IMR-90 (cell line): ENCODE measurements at regions not wholly inside any gene's neighbourhood (a gene's known extent, or its start where the extent isn't known, plus 50 kb on each side); places are given as distances from the start of the nearest gene placed in this dataset.

Experiments
- ATAC-seq: fragments of 200-7000 bp; cut with Tn5 transposase; 2 replicates; pipeline ENCODE4 v1.9.1; 2020; ENCODE audit warnings: low read depth, mild to moderate bottlenecking, moderate library complexity
- BruUV-seq: library from RNA; stranded (reverse); fragments of 400-500 nt; replicated peaks from 2 replicates; lab custom pipeline; 2021; lab: Mats Ljungman, UMichigan
- CTCF ChIA-PET: fragments of 300-600 bp; formaldehyde crosslinking; extraction: SDS; loops from one replicate; lab custom pipeline; 2021; ENCODE audit warnings: antibody characterized with exemption; lab: Yijun Ruan, JAX
- POLR2A ChIA-PET: fragments of 300-600 bp; sonication (Branson Sonifier 250); formaldehyde crosslinking; loops from one replicate; lab custom pipeline; 2022; ENCODE audit warnings: antibody characterized with exemption; ENCODE audit not compliant: unreplicated experiment; lab: Charles Lee
- DNase-seq: peaks from one replicate; pipeline ENCODE4 v3.0.0; 2013
- H2AFZ ChIP-seq: replicated peaks from 2 replicates; pipeline ENCODE3; 2013; ENCODE audit warnings: low read length, mild to moderate bottlenecking; ENCODE audit not compliant: poor library complexity
- H2AK5ac ChIP-seq: 2 replicates; pipeline ENCODE4 v1.6.1; 2013; ENCODE audit warnings: low read depth, low read length, inconsistent platforms
- H2AK9ac ChIP-seq: replicated peaks from 2 replicates; pipeline ENCODE3; 2013; ENCODE audit warnings: mild to moderate bottlenecking, low read depth, low read length, moderate library complexity; ENCODE audit not compliant: poor library complexity
- H2BK120ac ChIP-seq: 2 replicates; pipeline ENCODE4 v1.6.1; 2013; ENCODE audit warnings: low read depth, low read length, inconsistent platforms
- H2BK15ac ChIP-seq: 3 replicates; pipeline ENCODE4 v1.6.1; 2013; ENCODE audit warnings: low read depth, low read length, inconsistent platforms
- H2BK20ac ChIP-seq: 2 replicates; pipeline ENCODE4 v1.6.1; 2013; ENCODE audit warnings: low read depth, mild to moderate bottlenecking, inconsistent platforms, low read length, moderate library complexity
- H2BK5ac ChIP-seq: 2 replicates; pipeline ENCODE4 v1.6.1; 2013; ENCODE audit warnings: mild to moderate bottlenecking, low read depth, low read length, inconsistent platforms; ENCODE audit not compliant: poor library complexity, severe bottlenecking
- H3K14ac ChIP-seq: replicated peaks from 2 replicates; pipeline ENCODE4 v1.6.1; 2013; ENCODE audit warnings: low read depth, low read length, inconsistent platforms
- H3K18ac ChIP-seq: 2 replicates; pipeline ENCODE4 v1.6.1; 2013; ENCODE audit warnings: low read depth, low read length, control low read depth
- H3K23ac ChIP-seq: 2 replicates; pipeline ENCODE4 v1.6.1; 2013; ENCODE audit warnings: low read depth, low read length, inconsistent platforms
- H3K27ac ChIP-seq: 2 replicates; pipeline ENCODE4 v1.5.1; 2013; ENCODE audit warnings: mild to moderate bottlenecking, control low read depth, low read length; ENCODE audit not compliant: insufficient read depth
- H3K27me3 ChIP-seq: 2 replicates; pipeline ENCODE4 v1.6.1; 2013; ENCODE audit warnings: low read length; ENCODE audit not compliant: control insufficient read depth, insufficient read depth
- H3K36me3 ChIP-seq: 2 replicates; pipeline ENCODE4 v1.6.1; 2013; ENCODE audit warnings: low read length, mixed read lengths; ENCODE audit not compliant: control insufficient read depth, insufficient read depth
- H3K4ac ChIP-seq: 2 replicates; pipeline ENCODE4 v1.6.1; 2013; ENCODE audit warnings: low read depth, low read length, inconsistent platforms
- H3K4me1 ChIP-seq: 2 replicates; pipeline ENCODE4 v1.6.1; 2013; ENCODE audit warnings: low read length, mixed read lengths; ENCODE audit not compliant: control insufficient read depth, insufficient read depth
- H3K4me2 ChIP-seq: 2 replicates; pipeline ENCODE4 v1.6.1; 2013; ENCODE audit warnings: low read depth, mild to moderate bottlenecking, control low read depth, low read length, moderate library complexity
- H3K4me3 ChIP-seq: 2 replicates; pipeline ENCODE4 v1.5.1; 2013; ENCODE audit warnings: low read depth, mild to moderate bottlenecking, control low read depth, low read length, moderate library complexity; ENCODE audit not compliant: insufficient read depth
- H3K56ac ChIP-seq: 2 replicates; pipeline ENCODE4 v1.6.1; 2013; ENCODE audit warnings: low read length, inconsistent platforms; ENCODE audit not compliant: insufficient read depth; ENCODE audit errors: extremely low read depth
- H3K79me1 ChIP-seq, 2 experiments: 2 replicates each; pipeline ENCODE4 v1.6.1; 2013; ENCODE audit warnings: low read length in 2 of 2, inconsistent platforms in 1 of 2, low read depth in 1 of 2
- H3K9ac ChIP-seq: 2 replicates; pipeline ENCODE4 v1.6.1; 2013; ENCODE audit warnings: low read depth, low read length, control low read depth
- H3K9me1 ChIP-seq: 2 replicates; pipeline ENCODE4 v1.6.1; 2013; ENCODE audit warnings: low read length, inconsistent platforms; ENCODE audit not compliant: insufficient read depth
- H3K9me3 ChIP-seq: 2 replicates; pipeline ENCODE4 v1.6.1; 2013; ENCODE audit warnings: low read length; ENCODE audit not compliant: control insufficient read depth, insufficient read depth
- H4K20me1 ChIP-seq: 2 replicates; pipeline ENCODE4 v1.6.1; 2013; ENCODE audit warnings: low read length, inconsistent platforms; ENCODE audit not compliant: insufficient read depth
- H4K5ac ChIP-seq: 2 replicates; pipeline ENCODE4 v1.6.1; 2013; ENCODE audit warnings: mild to moderate bottlenecking, low read depth, low read length, control low read depth
- H4K8ac ChIP-seq, 2 experiments: 2 replicates each; pipeline ENCODE4 v1.6.1; 2013; ENCODE audit warnings: low read depth in 2 of 2, low read length in 2 of 2, control low read depth in 1 of 2, inconsistent platforms in 1 of 2
- H4K91ac ChIP-seq: 2 replicates; pipeline ENCODE4 v1.6.1; 2013; ENCODE audit warnings: low read depth, low read length, inconsistent platforms; ENCODE audit not compliant: insufficient read depth
- BHLHE40 ChIP-seq: fragments of 150-350 bp; IDR thresholded peaks from 2 replicates; pipeline ENCODE4 v1.6.1; 2016; ENCODE audit warnings: mild to moderate bottlenecking, low read depth, low read length
- CTCF ChIP-seq: conservative IDR thresholded peaks from 2 replicates; pipeline ENCODE4 v1.5.1; 2012; ENCODE audit warnings: mild to moderate bottlenecking, low read depth, low read length, improper control_type of control experiment
- MAFK ChIP-seq: IDR thresholded peaks from 2 replicates; pipeline ENCODE4 v1.6.1; 2012; ENCODE audit warnings: low read depth, low read length, improper control_type of control experiment
- NFE2L2 ChIP-seq: fragments of 150-350 bp; IDR thresholded peaks from 2 replicates; pipeline ENCODE4 v1.6.1; 2016; ENCODE audit warnings: low read depth, mild to moderate bottlenecking, low read length
- RAD21 ChIP-seq: IDR thresholded peaks from 2 replicates; pipeline ENCODE4 v1.6.1; 2012; ENCODE audit warnings: low read length, improper control_type of control experiment
- RCOR1 ChIP-seq: IDR thresholded peaks from 2 replicates; pipeline ENCODE4 v1.6.1; 2012; ENCODE audit warnings: mild to moderate bottlenecking, low read length, improper control_type of control experiment; ENCODE audit not compliant: insufficient replicate concordance
- RFX5 ChIP-seq: IDR thresholded peaks from 2 replicates; pipeline ENCODE4 v1.8.0; 2012; ENCODE audit warnings: low read depth, mild to moderate bottlenecking, low read length, moderate library complexity
- WGBS, 2 experiments: methylation state at CpG; one replicate each; pipeline versions ENCODE4 v1.1.5 to v1.1.7; 2013; ENCODE audit warnings: missing lambda C conversion rate in 2 of 2; ENCODE audit not compliant: insufficient read length in 1 of 2; ENCODE audit errors: extremely low coverage in 2 of 2; 5-methylcytosine and 5-hydroxymethylcytosine counted together
- dilution Hi-C: fragments of 300-500 bp; cut with HindIII; formaldehyde crosslinking; loops from one replicate; pipeline ENCODE4 v1.14.3; 2018; ENCODE audit warnings: low sequenced_read_pairs; ENCODE audit not compliant: unreplicated experiment
- in situ Hi-C: fragments of 300-500 bp; cut with MboI; formaldehyde crosslinking; loops from 3 replicates; pipeline ENCODE4 v1.14.3; 2019; ENCODE audit warnings: low sequenced_read_pairs, inconsistent platforms, mixed read lengths
- intact Hi-C: fragments of 100-400 bp; cut with micrococcal nuclease; formaldehyde crosslinking; loops from 2 replicates; pipeline ENCODE4 v1.10.0; 2022

GRCh38 chr11:110883256-110883655 lies 171.0 kb upstream of the ARHGAP20 start:
- H3K56ac ChIP-seq = no peak overlapping the region
- no peak overlapping the region for H2BK20ac ChIP-seq
- H4K5ac ChIP-seq = no peak overlapping the region
- H3K14ac ChIP-seq = no peak overlapping the region
- no peak overlapping the region for H3K27ac ChIP-seq
- H2AK9ac ChIP-seq = no peak overlapping the region
- H3K27me3 ChIP-seq = no peaks in the 10 kb centered on the region
- ChIA-PET CTCF (no interaction called here), POLR2A (no interaction called here)
- no TSS peak for BruUV-seq
- dilution Hi-C loops (no loop called here), in situ Hi-C loops (no loop called here), intact Hi-C loops (no loop called here)
- H3K4ac ChIP-seq = no peak overlapping the region
- H2BK15ac ChIP-seq = no peak overlapping the region
- ATAC-seq (peak; percentile 37; the same call in 1 of the 2 replicates), DNase-seq (peak; percentile 32)
- no peak overlapping the region for H3K4me3 ChIP-seq
- no peak overlapping the region for H2AFZ ChIP-seq
- no peak overlapping the region for H3K9ac ChIP-seq
- no peaks in the 10 kb centered on the region; the same call in 1 of the 2 replicates for H3K4me1 ChIP-seq
- H3K9me1 ChIP-seq = no peaks in the 10 kb centered on the region
- H2BK120ac ChIP-seq = no peak overlapping the region
- H2BK5ac ChIP-seq = no peak overlapping the region
- TF ChIP-seq RAD21 (no peak), RFX5 (no peak), BHLHE40 (no peak), CTCF (no peak), NFE2L2 (no peak), MAFK (no peak), RCOR1 (no peak)
- no peaks in the 10 kb centered on the region for H3K36me3 ChIP-seq
- no peaks in the 10 kb centered on the region for H3K79me1 ChIP-seq
- no peaks in the 10 kb centered on the region for H4K20me1 ChIP-seq
- H4K8ac ChIP-seq = no peak overlapping the region
- H4K91ac ChIP-seq = no peak overlapping the region
- no peak overlapping the region for H2AK5ac ChIP-seq
- no peak overlapping the region for H3K4me2 ChIP-seq
- no peak overlapping the region for H3K18ac ChIP-seq
- H3K23ac ChIP-seq = no peak overlapping the region
- no peaks in the 10 kb centered on the region for H3K9me3 ChIP-seq
- 33% methylated on average over 1 of the region's 3 CpGs; no CpG with 5 or more reads in 1 of the 2 experiments for WGBS, 2 experiments
